ENCODE measurements at regions not wholly inside any gene's neighbourhood (a gene's known extent, or its start where the extent isn't known, plus 50 kb on each side); places are given as distances from the start of the nearest gene placed in this dataset.

DNA sequence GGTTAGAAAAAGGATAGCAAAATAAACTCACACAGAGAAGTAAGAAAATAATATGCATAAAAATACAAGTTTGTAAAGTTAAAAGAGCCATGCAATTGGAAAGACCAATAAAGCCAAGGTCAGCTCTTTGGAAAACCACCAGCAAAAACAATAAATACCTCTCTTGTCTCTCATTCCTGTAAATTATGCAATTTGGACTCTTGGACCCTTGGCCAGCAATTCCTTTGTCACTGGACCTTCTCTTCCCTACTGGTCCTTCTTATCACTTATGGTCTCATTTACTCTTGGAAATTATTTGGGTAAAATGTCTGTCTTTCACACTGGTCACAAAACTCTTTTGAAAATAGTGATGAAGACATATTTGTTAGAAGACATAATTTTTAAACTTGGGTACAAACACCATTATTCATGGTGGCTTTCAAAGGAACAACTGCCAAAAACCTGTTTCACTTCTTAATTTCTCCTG lies 379.5 kb downstream of the TMEM232 start:
- no peaks in the 10 kb centered on the region for H3K27me3 ChIP-seq (ENCODE audit: insufficient read depth, low read length)
- H3K27ac ChIP-seq (ENCODE audit: insufficient read length, low read depth, low read length), result no peak overlapping the region
- H3T11ph ChIP-seq (ENCODE audit: low read length), result no peak overlapping the region
- H3K14ac ChIP-seq (ENCODE audit: insufficient read depth, low read length), result no peak overlapping the region
- no peaks in the 10 kb centered on the region for H3K79me2 ChIP-seq (ENCODE audit: insufficient read depth, low read length)
- H3K9ac ChIP-seq (ENCODE audit: extremely low read depth, insufficient read length, low read length), result no peak overlapping the region
- Mint-ChIP-seq H3K27me3 (ENCODE audit: low read depth) (no peaks in the 10 kb centered on the region), H3K4me1 (no peaks in the 10 kb centered on the region), H3K9me3 (no peaks in the 10 kb centered on the region), H3K36me3 (ENCODE audit: insufficient read depth in 1 of 3, low read depth in 3 of 3) (no peaks in the 10 kb centered on the region), H3K27ac (no peak overlapping the region), H3K4me3 (no peak overlapping the region)
- no peak overlapping the region for H3K4me2 ChIP-seq (ENCODE audit: insufficient read depth, insufficient read length, low read length)
- H2BK120ac ChIP-seq (ENCODE audit: low read depth, low read length, poor library complexity, severe bottlenecking), result no peak overlapping the region
- no peak overlapping the region for H3K56ac ChIP-seq (ENCODE audit: insufficient read length, low read depth, low read length)
- H4K5ac ChIP-seq (ENCODE audit: insufficient read length, low read depth, low read length), result no peak overlapping the region
- H2BK12ac ChIP-seq (ENCODE audit: insufficient read length, low read depth, low read length), result no peak overlapping the region
- H3K23ac ChIP-seq (ENCODE audit: insufficient read length, low read depth, low read length), result no peak overlapping the region
- no peaks in the 10 kb centered on the region for H3K4me1 ChIP-seq (ENCODE audit: insufficient read depth, low read length)
- no peak overlapping the region for H2BK15ac ChIP-seq (ENCODE audit: low read depth, low read length)
- TF ChIP-seq, protein P1, sequence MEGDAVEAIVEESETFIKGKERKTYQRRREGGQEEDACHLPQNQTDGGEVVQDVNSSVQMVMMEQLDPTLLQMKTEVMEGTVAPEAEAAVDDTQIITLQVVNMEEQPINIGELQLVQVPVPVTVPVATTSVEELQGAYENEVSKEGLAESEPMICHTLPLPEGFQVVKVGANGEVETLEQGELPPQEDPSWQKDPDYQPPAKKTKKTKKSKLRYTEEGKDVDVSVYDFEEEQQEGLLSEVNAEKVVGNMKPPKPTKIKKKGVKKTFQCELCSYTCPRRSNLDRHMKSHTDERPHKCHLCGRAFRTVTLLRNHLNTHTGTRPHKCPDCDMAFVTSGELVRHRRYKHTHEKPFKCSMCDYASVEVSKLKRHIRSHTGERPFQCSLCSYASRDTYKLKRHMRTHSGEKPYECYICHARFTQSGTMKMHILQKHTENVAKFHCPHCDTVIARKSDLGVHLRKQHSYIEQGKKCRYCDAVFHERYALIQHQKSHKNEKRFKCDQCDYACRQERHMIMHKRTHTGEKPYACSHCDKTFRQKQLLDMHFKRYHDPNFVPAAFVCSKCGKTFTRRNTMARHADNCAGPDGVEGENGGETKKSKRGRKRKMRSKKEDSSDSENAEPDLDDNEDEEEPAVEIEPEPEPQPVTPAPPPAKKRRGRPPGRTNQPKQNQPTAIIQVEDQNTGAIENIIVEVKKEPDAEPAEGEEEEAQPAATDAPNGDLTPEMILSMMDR (conservative IDR thresholded peaks at IDR 0.05), result no peak
- H3K4ac ChIP-seq (ENCODE audit: low read depth, low read length), result no peak overlapping the region
- H3K79me1 ChIP-seq (ENCODE audit: insufficient read depth, low read depth, low read length, poor library complexity, severe bottlenecking), result no peaks in the 10 kb centered on the region
- no peak overlapping the region for H2BK20ac ChIP-seq (ENCODE audit: low read depth, low read length, poor library complexity, severe bottlenecking)
- H2AFZ ChIP-seq (ENCODE audit: low read length), result no peak overlapping the region
- H4K91ac ChIP-seq (ENCODE audit: insufficient read length, low read depth, low read length), result no peak overlapping the region
- H2BK5ac ChIP-seq (ENCODE audit: insufficient read length, low read length), result no peak overlapping the region
- H2AK5ac ChIP-seq (ENCODE audit: insufficient read length, low read length), result no peak overlapping the region
- no peaks in the 10 kb centered on the region for H3K9me3 ChIP-seq (ENCODE audit: control insufficient read depth, low read depth, low read length)
- H4K8ac ChIP-seq (replicated peaks; ENCODE audit: insufficient read length, low read depth, low read length), result no peak overlapping the region
- no peak for DNase-seq
- no peaks in the 10 kb centered on the region for H3K23me2 ChIP-seq (ENCODE audit: insufficient read length, low read depth, low read length, poor library complexity, severe bottlenecking)
- no peaks in the 10 kb centered on the region for H4K20me1 ChIP-seq (ENCODE audit: control insufficient read depth, insufficient read depth, insufficient read length)
- H3K18ac ChIP-seq (ENCODE audit: insufficient read length, low read depth, low read length), result no peak overlapping the region

All from H9 (cell line).